Cardiac muscle cell (in vitro differentiated cells and primary cell): ENCODE measurements at regions not wholly inside any gene's neighbourhood (a gene's known extent, or its start where the extent isn't known, plus 50 kb on each side); places are given as distances from the start of the nearest gene placed in this dataset.
A peak's percentile ranks its signal among the peaks of the same experiment; 100 is the strongest.

ENCODE experiments used
- DNase-seq, 2 donors: peaks; one replicate each; pipeline versions ENCODE4 v3.0.0 to v3.0.0-alpha.2; 2010 to 2017; ENCODE audit warnings: low read depth in 1 of 2, low spot score in 1 of 2
- H3K27ac ChIP-seq: fragments of 200-600 bp; sonication (generic); 2 replicates; pipeline ENCODE4 v1.5.1; 2016
- H3K27me3 ChIP-seq: fragments of 200-600 bp; sonication (generic); 2 replicates; pipeline ENCODE4 v1.6.0; 2016; ENCODE audit warnings: control low read depth
- H3K36me3 ChIP-seq: fragments of 200-600 bp; sonication (generic); 2 replicates; pipeline ENCODE4 v1.5.1; 2016; ENCODE audit warnings: control low read depth
- H3K4me1 ChIP-seq: fragments of 200-600 bp; sonication (generic); 2 replicates; pipeline ENCODE4 v1.8.1; 2017; ENCODE audit warnings: low read depth, mild to moderate bottlenecking, mixed run types
- H3K4me3 ChIP-seq: fragments of 200-600 bp; sonication (generic); 2 replicates; pipeline ENCODE4 v1.5.1; 2016; ENCODE audit warnings: mild to moderate bottlenecking
- H3K9me3 ChIP-seq: fragments of 200-600 bp; sonication (generic); 2 replicates; pipeline ENCODE4 v1.5.1; 2017; ENCODE audit warnings: low read depth, mild to moderate bottlenecking, control low read depth
- TF ChIP-seq, protein P1 (sequence below): IDR thresholded peaks from 2 replicates; pipeline ENCODE4 v1.5.1; 2012; ENCODE audit warnings: low read depth, mild to moderate bottlenecking, low read length

DNA sequence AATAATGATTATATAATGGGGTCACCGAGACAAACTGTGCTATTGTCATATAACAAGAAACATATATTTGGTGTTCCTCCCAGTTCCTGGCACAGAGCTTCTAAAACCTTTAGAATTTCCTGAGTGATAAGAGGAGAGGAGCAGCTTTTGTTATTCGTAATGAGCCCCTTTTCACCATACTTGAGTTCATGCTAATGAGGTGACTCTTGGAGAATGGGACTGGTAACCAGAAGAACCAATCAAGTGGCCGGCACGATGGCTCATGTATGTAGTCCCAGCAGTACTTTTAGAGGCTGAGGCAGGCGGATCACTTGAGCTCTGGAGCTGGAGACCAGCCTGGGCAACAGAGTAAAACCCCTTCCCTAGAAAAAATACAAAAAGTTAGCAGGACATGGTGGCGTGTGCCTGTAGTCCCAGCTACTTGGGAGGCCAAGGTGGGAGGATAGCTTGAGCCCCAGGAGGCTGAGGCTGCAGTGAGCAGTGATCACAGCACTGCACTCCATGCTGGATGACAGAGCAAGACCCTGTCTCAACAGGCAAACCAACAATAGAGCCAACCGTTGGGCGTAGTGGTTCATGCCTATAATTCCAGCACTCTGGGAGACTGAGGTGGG is 62.7 kb upstream of the FTH1 start:
- no peak overlapping the region for H3K27ac ChIP-seq
- H3K36me3 ChIP-seq = no peaks in the 10 kb centered on the region
- TF ChIP-seq, protein P1, sequence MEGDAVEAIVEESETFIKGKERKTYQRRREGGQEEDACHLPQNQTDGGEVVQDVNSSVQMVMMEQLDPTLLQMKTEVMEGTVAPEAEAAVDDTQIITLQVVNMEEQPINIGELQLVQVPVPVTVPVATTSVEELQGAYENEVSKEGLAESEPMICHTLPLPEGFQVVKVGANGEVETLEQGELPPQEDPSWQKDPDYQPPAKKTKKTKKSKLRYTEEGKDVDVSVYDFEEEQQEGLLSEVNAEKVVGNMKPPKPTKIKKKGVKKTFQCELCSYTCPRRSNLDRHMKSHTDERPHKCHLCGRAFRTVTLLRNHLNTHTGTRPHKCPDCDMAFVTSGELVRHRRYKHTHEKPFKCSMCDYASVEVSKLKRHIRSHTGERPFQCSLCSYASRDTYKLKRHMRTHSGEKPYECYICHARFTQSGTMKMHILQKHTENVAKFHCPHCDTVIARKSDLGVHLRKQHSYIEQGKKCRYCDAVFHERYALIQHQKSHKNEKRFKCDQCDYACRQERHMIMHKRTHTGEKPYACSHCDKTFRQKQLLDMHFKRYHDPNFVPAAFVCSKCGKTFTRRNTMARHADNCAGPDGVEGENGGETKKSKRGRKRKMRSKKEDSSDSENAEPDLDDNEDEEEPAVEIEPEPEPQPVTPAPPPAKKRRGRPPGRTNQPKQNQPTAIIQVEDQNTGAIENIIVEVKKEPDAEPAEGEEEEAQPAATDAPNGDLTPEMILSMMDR = no peak
- peak in 1 of 2 donors; percentile 43 for DNase-seq
- no peaks in the 10 kb centered on the region for H3K9me3 ChIP-seq
- H3K4me1 ChIP-seq = no peaks in the 10 kb centered on the region
- H3K27me3 ChIP-seq = no peaks in the 10 kb centered on the region
- no peak overlapping the region for H3K4me3 ChIP-seq

DNA sequence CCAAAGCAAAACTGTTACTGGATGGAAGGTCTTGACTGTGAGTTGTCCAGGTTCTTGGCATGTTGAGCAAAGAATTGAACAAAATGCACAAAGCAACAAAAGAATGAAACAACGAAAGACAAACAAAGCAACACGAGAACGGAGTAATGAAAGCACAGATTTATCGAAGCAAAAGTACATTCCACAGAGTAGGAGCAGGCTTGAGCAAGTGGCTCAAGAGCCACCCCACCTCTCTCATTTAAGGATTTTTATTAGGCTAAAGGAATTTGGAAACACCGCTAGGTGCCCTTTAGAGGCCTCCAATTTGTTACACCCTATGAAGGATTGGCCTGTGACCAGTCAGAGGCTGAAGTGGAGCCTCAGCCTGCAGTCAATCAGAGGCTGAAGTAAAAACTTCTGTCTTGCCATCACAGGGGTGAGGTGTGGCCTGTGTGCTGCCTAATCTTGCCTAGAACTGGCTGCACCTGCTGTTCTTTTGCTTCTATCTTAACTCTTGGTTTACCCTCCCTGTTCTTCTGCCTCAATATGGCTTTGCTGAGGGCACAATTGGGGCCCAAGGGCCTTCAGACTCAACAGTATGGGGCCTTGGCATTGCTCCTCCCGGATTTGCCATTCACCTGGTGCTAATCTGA is 59.4 kb upstream of the FTH1 start:
- DNase-seq = no peak

GRCh38 chr11:62025487-62026105 is 58.2 kb upstream of the FTH1 start:
- Histone ChIP-seq H3K27me3 (no peaks in the 10 kb centered on the region), H3K9me3 (no peaks in the 10 kb centered on the region), H3K27ac (no peak overlapping the region), H3K4me3 (no peak overlapping the region), H3K4me1 (no peaks in the 10 kb centered on the region), H3K36me3 (no peaks in the 10 kb centered on the region)
- DNase-seq = peak in 1 of 2 donors; percentile 99
- TF ChIP-seq, protein P1 = no peak

More for the DNA sequence above, 59.4 kb upstream of the FTH1 start:
- Histone ChIP-seq H3K9me3 (no peaks in the 10 kb centered on the region), H3K4me1 (no peaks in the 10 kb centered on the region), H3K27ac (no peak overlapping the region), H3K27me3 (no peaks in the 10 kb centered on the region), H3K36me3 (no peaks in the 10 kb centered on the region), H3K4me3 (no peak overlapping the region)
- TF ChIP-seq, protein P1 = no peak

- Histone ChIP-seq H3K27me3 (no peaks in the 10 kb centered on the region), H3K27ac (no peak overlapping the region), H3K4me3 (no peak overlapping the region), H3K36me3 (no peaks in the 10 kb centered on the region), H3K9me3 (no peaks in the 10 kb centered on the region), H3K4me1 (no peaks in the 10 kb centered on the region)
- no peak for DNase-seq
- TF ChIP-seq, protein P1 = no peak
Measured at GRCh38 chr11:62024936-62025486, 57.6 kb upstream of the FTH1 start.

DNA sequence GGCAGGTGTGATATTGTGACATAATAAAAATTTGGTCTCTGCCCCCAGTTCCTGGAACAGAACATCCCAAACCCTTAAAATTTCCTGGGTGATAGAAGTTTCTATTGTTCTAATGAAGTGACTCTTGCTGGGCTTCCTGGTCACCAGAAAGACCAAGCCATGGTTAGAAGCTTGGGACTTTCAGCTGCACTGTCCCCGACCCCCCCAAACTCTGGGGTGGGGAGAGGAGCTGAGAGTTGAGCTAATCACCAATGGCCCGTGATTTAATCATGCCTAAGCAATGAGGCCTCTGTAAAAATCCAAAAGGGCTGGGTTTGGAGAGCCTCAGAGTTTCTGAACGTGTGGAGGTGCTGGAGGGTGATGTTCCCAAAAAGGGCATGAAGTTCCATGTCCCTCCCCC is 54.8 kb upstream of the FTH1 start:
- Histone ChIP-seq H3K4me1 (no peaks in the 10 kb centered on the region), H3K9me3 (no peaks in the 10 kb centered on the region), H3K36me3 (no peaks in the 10 kb centered on the region), H3K27ac (no peak overlapping the region), H3K4me3 (no peak overlapping the region), H3K27me3 (no peaks in the 10 kb centered on the region)
- TF ChIP-seq, protein P1 = no peak
- DNase-seq = no peak
